Astrocyte (in vitro differentiated cells and primary cell): ENCODE measurements at regions not wholly inside any gene's neighbourhood (a gene's known extent, or its start where the extent isn't known, plus 50 kb on each side); places are given as distances from the start of the nearest gene placed in this dataset.

Experiments
- CTCF ChIP-seq: IDR thresholded peaks from 2 replicates; pipeline ENCODE4 v1.5.1; 2011; ENCODE audit warnings: low read depth, mild to moderate bottlenecking, inconsistent platforms, low read length, moderate library complexity; ENCODE audit not compliant: insufficient read depth
- EZH2 ChIP-seq: IDR thresholded peaks from 2 replicates; pipeline ENCODE4 v1.6.1; 2012; ENCODE audit warnings: mild to moderate bottlenecking, low read length, inconsistent platforms; ENCODE audit not compliant: insufficient read depth

- TF ChIP-seq EZH2 (no peak), CTCF (no peak)
These were observed 712.1 kb downstream of the TBC1D32 start for GRCh38 chr6:120622127-120622631.
